ENCODE measurements at regions not wholly inside any gene's neighbourhood (a gene's known extent, or its start where the extent isn't known, plus 50 kb on each side); places are given as distances from the start of the nearest gene placed in this dataset.
"Not testable (repeated sequence)": the region's sequence is repeated elsewhere in the genome, so short reads cannot be mapped to it uniquely, and the experiment has no call there.

DNA sequence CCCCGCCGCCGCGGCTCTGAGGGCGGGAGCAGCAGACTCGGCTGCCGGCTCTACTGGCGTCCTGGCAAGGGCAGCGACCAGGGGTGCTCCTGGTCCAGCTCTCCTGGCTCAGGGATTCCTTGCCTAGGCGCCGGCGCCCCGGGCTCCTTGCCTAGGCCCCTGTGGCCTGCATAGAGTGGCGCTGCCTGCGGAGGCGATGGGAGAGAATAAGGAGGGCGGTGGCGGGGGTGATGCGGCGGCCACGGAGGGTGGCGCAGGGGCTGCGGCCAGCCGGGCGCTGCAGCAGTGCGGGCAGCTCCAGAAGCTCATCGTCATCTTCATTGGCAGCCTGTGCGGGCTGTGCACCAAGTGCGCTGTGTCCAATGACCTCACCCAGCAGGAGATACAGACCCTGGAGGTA lies 136.6 kb upstream of the TP53TG3D start:
- not testable (repeated sequence) for DNase-seq (ENCODE audit: low read depth)

DNA sequence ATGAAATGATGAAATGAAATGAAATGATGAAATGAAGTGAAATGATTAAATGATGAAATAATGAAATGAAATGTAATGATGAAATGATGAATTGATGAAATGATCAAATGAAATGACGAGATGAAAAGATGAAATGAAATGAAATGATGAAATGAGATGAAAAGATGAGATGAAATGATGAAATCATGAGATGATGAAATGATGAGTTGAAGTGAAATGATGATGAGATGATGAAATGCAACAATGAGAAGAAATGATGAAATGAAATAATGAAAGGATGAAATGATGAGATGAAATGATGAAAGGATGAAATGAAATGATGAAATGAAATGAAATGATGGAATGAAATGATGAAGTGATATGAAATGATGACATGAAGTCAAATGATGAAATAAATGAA lies 132.7 kb upstream of the TP53TG3D start:
- not testable (repeated sequence) for DNase-seq (ENCODE audit: low read depth)

DNA sequence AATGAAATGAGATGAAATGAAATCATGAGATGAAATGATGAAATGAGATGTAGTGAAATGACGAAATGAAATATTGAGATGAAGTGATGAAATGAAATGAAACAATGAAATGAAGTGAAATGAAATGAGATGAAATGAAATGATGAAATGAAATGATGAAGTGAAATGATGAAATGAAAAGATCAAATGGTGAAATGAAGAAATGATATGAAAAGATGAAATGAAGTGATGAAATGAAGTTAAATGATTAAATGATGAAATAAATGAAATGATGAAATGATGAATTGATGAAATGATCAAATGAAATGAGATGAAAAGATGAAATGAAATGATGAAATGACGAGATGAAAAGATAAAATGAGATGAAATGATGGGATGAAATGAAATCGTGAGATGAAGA lies 132.3 kb upstream of the TP53TG3D start:
- not testable (repeated sequence) for DNase-seq (ENCODE audit: low read depth)

DNA sequence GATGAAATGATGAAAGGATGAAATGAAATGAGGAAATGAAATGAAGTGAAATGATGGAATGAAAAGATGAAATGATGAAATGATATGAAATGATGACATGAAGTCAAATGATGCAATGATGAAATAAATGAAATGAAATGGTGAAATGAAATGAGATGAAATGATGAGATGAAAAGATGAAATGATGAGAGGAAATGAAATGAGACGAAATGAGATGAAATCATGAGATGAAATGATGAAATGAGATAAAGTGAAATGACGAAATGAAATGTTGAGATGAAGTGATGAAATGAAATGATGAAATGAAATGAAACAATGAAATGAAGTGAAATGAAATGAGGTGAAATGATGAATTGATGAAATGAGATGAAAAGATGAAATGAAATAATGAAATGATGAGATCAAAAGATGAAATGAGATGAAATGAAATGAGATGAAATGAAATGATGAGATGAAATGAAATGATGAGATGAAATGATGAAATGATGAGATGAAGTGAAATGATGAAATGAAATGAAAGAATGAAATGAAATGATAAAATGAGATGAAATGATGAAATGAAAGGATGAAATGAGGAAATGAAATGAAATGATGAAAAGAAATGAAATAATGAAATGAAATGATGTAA lies 131.7 kb upstream of the TP53TG3D start:
- DNase-seq (ENCODE audit: low read depth): not testable (repeated sequence)

DNA sequence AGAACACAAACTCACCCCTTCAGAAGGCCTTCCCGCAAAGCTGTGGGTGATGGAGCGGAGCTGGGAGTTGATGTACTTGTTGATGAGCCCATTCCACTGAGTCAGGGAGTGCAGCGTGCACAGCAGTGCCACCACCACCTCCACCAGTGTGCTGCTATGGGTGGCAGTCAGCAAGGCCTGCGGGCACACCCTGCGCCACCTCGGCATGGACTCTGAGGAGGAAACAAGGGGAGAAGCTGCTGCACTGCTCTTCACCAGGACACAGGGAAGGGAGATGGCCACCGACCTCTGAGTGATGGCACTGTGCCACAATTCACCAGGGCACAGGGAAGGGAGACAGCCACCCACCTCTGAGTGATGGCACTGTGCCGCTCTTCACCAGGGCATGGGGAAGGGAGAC lies 100.7 kb upstream of the TP53TG3D start:
- not testable (repeated sequence) for DNase-seq (ENCODE audit: low read depth)

DNA sequence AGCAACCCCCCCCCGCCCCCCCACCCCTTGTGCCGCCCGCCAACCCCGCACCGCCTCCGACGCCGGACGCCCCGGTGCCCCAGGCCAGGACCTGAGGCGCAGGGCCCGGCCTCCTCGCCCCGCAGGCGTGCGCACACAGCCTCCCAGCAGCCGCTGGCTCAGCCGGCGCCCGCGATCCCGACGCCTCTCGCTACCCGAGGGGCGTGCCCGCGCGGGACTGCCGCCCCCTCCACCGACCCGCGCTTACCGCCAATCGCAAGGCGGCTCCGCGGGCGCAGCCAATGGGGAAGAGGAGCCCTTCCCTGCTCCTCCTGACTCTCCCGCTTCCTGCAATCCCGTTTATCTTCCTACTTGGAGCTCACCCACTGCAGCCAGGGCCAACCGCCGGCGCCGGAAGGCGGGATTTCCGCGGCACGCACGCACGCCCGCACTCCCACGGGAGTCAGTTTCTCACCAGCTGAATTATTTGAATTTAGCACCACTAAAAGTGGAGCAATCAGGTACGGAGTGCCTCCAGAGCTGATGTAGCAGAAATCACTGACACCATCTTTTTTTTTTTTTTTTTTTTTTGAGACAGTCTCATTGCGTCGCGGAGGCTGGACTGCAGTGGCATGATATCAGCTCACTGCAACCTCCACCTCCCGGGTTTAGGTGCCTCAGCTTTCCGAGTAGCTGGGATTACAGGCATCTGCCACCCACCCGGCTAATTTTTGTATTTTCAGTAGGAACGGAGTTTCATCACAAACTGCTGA lies 65.0 kb upstream of the TP53TG3D start:
- DNase-seq (ENCODE audit: low read depth): not testable (repeated sequence)

DNA sequence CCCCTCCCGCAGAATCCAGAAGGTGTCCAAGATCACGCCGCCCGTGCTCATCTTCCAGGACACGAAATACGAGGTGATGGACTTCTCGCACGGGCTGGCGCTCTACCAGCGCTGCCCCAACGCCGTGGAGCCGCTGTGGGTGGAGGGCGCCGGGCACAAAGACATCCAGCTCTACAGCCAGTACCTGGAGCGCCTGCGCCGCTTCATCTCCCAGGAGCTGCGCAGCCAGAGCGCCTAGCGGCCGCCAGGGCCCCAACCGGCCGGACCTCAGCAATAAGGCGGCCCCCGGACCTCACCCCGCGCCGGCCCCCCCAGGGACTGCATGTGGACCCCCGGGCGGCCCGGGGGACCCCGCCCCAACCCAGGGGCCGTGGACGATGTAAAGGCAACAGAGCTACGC lies 50.5 kb upstream of the TP53TG3D start:
- not testable (repeated sequence) for DNase-seq (ENCODE audit: low read depth)

Data from T follicular helper cell (primary cell).